ENCODE measurements at regions not wholly inside any gene's neighbourhood (a gene's known extent, or its start where the extent isn't known, plus 50 kb on each side); places are given as distances from the start of the nearest gene placed in this dataset.
"Not testable (repeated sequence)": the region's sequence is repeated elsewhere in the genome, so short reads cannot be mapped to it uniquely, and the experiment has no call there.

DNA sequence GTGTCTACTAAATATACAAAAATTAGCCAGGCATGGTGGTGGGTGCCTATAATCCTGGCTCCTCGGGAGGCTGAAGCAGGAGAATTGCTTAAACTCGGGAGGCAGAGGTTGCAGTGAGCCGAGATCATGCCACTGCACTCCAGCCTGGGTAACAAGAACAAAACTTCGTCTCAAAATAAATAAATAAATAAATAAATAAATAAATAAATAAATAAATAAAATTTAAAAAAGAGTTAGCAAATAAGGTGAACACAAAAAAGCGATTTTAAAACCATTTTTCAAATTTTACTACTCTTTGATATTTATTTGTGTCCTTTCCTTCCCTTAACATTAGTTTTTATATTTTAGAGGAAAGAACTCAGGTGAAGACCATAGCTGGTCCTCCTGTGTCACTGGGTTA, 453.3 kb downstream of the ZNF536 start:
- TF ChIP-seq CTCF (IDR thresholded peaks at IDR 0.05; ENCODE audit: low read length); EZH2 (optimal IDR thresholded peaks at IDR 0.05; ENCODE audit: low read depth, low read length): not testable (repeated sequence)

All from MM.1S (cell line).